ENCODE measurements at regions not wholly inside any gene's neighbourhood (a gene's known extent, or its start where the extent isn't known, plus 50 kb on each side); places are given as distances from the start of the nearest gene placed in this dataset.

DNA sequence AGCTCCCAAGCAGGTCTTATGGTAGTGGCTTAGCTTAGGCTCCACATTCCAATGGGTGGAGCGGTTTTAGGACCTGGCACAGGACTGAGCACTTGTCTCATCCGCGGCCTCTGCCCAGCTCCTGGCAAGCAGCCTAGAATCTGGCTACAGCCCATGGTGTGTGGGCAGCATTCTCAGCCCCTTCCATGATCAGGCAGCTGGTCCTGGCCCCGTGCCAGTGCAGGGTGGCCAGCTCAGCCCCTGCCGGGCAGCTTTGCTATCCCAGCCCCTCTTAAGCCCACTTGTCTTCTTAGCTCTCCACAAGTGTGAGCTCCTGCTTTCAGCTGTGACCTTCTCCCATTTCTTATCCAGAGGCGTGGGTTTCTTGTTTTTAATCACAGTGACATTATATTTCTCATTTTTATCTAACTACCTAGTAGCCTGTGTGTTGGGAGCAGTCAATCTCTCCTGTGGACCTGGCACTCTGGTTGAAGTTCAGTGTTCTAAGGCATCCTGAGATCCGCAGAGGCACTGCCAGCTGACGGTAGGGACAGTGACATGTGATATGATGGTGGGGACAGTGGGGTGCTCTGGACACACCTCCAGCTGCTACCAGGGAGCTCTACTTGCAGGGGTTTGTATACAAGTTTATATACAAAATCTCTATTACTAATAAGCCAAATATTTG, 84.5 kb upstream of the PRNP start:
- Histone ChIP-seq H3K4me1 (ENCODE audit: control insufficient read depth in 2 of 2, insufficient read depth in 2 of 2, low read length in 2 of 2) (no peaks in the 10 kb centered on the region), H3K27ac (ENCODE audit: low read length in 2 of 2) (no peak overlapping the region), H3K36me3 (replicated peaks in 1 of 2; ENCODE audit: control extremely low read depth in 1 of 2, control insufficient read depth in 1 of 2, extremely low read depth in 1 of 2, insufficient read depth in 2 of 2, low read length in 1 of 2) (no peaks in the 10 kb centered on the region), H2AFZ (ENCODE audit: insufficient read depth, low read depth, low read length, poor library complexity, severe bottlenecking) (no peak overlapping the region), H3K79me2 (ENCODE audit: control insufficient read depth, insufficient read depth, low read length) (no peaks in the 10 kb centered on the region), H3K27me3 (replicated peaks in 1 of 4; ENCODE audit: control extremely low read depth in 1 of 4, control insufficient read depth in 3 of 4, insufficient read depth in 4 of 4, low read length in 3 of 4) (peaks cover 0 to 22% (median 0%) of the 10 kb centered on the region in 4 experiments), H3K4me2 (replicated peaks; ENCODE audit: low read depth, low read length, poor library complexity, severe bottlenecking) (no peak overlapping the region), H3K9me3 (ENCODE audit: control extremely low read depth in 1 of 3, control insufficient read depth in 2 of 3, insufficient read depth in 1 of 3, low read length in 2 of 3) (peaks cover 0 to 2% (median 0%) of the 10 kb centered on the region in 3 donors), H4K20me1 (ENCODE audit: control insufficient read depth, insufficient read depth, low read length, poor library complexity, severe bottlenecking) (no peaks in the 10 kb centered on the region), H3K9ac (ENCODE audit: low read length) (no peak overlapping the region), H3K4me3 (ENCODE audit: control extremely low read depth in 1 of 5, extremely low read depth in 1 of 5, insufficient read depth in 1 of 5, low read depth in 2 of 5, low read length in 4 of 5) (no peak overlapping the region)
- whole genome bisulfite sequencing (ENCODE audit: insufficient coverage) = 87% methylated on average over 6 of the region's 8 CpGs
- peaks cover 2% of the 10 kb centered on the region for H3K9me3 Mint-ChIP-seq (ENCODE audit: insufficient read depth)
- H3K27me3 Mint-ChIP-seq = peaks cover 37% of the 10 kb centered on the region
- TF ChIP-seq EZH2 (IDR thresholded peaks at IDR 0.05; ENCODE audit: borderline replicate concordance, insufficient read depth, low read depth, low read length, poor library complexity, severe bottlenecking) (no peak), CTCF (IDR thresholded peaks at IDR 0.05) (no peak)
- no peak overlapping the region for H3K4me3 Mint-ChIP-seq
- ATAC-seq (ENCODE audit: low read depth) (no peak), DNase-seq (no peak)
- ChIA-PET POLR2A (no interaction called here), CTCF (interaction anchor here (1.1 to 11.1 kb wide), 4 partner anchors 10 to 121 kb away, joined by 4 to 145 read pairs (median 6); partner anchors contain the start of gene PRND)
- H3K4me1 Mint-ChIP-seq = peaks cover 3% of the 10 kb centered on the region
- no peak overlapping the region for H3K27ac Mint-ChIP-seq
- intact Hi-C loops (cut with micrococcal nuclease) = no loop called here

GRCh38 chr20:4600308-4601014, 85.8 kb upstream of the PRNP start:
- Histone ChIP-seq H3K27me3 (replicated peaks in 1 of 4; ENCODE audit: control extremely low read depth in 1 of 4, control insufficient read depth in 3 of 4, insufficient read depth in 4 of 4, low read length in 3 of 4) (peaks cover 0 to 22% (median 0%) of the 10 kb centered on the region in 4 experiments), H3K4me2 (replicated peaks; ENCODE audit: low read depth, low read length, poor library complexity, severe bottlenecking) (no peak overlapping the region), H3K9ac (ENCODE audit: low read length) (no peak overlapping the region), H2AFZ (ENCODE audit: insufficient read depth, low read depth, low read length, poor library complexity, severe bottlenecking) (no peak overlapping the region), H3K36me3 (replicated peaks in 1 of 2; ENCODE audit: control extremely low read depth in 1 of 2, control insufficient read depth in 1 of 2, extremely low read depth in 1 of 2, insufficient read depth in 2 of 2, low read length in 1 of 2) (no peaks in the 10 kb centered on the region), H4K20me1 (ENCODE audit: control insufficient read depth, insufficient read depth, low read length, poor library complexity, severe bottlenecking) (no peaks in the 10 kb centered on the region), H3K4me1 (ENCODE audit: control insufficient read depth in 2 of 2, insufficient read depth in 2 of 2, low read length in 2 of 2) (no peaks in the 10 kb centered on the region), H3K79me2 (ENCODE audit: control insufficient read depth, insufficient read depth, low read length) (no peaks in the 10 kb centered on the region), H3K27ac (ENCODE audit: low read length in 2 of 2) (no peak overlapping the region), H3K4me3 (ENCODE audit: control extremely low read depth in 1 of 5, extremely low read depth in 1 of 5, insufficient read depth in 1 of 5, low read depth in 2 of 5, low read length in 4 of 5) (no peak overlapping the region), H3K9me3 (ENCODE audit: control extremely low read depth in 1 of 3, control insufficient read depth in 2 of 3, insufficient read depth in 1 of 3, low read length in 2 of 3) (peaks cover 0 to 2% (median 0%) of the 10 kb centered on the region in 3 donors)
- POLR2A ChIA-PET = no interaction called here
- no peak overlapping the region for H3K4me3 Mint-ChIP-seq
- peaks cover 2% of the 10 kb centered on the region for H3K9me3 Mint-ChIP-seq (ENCODE audit: insufficient read depth)
- no peak overlapping the region for H3K27ac Mint-ChIP-seq
- TF ChIP-seq CTCF (IDR thresholded peaks at IDR 0.05) (no peak), EZH2 (IDR thresholded peaks at IDR 0.05; ENCODE audit: borderline replicate concordance, insufficient read depth, low read depth, low read length, poor library complexity, severe bottlenecking) (no peak)
- intact Hi-C loops (cut with micrococcal nuclease) = no loop called here
- H3K27me3 Mint-ChIP-seq = peaks cover 44% of the 10 kb centered on the region
- CTCF ChIA-PET = interaction anchor here (0.7 kb wide), 1 partner anchor 126 kb away, joined by 3 read pairs; no protein-coding TSS in a partner anchor
- H3K4me1 Mint-ChIP-seq = peaks cover 3% of the 10 kb centered on the region
- DNase-seq (no peak), ATAC-seq (ENCODE audit: low read depth) (no peak)
- WGBS (ENCODE audit: insufficient coverage) = 72% methylated on average over 3 of the region's 6 CpGs

All from B cell (primary cell).